Caco-2 (cell line): ENCODE measurements at regions not wholly inside any gene's neighbourhood (a gene's known extent, or its start where the extent isn't known, plus 50 kb on each side); places are given as distances from the start of the nearest gene placed in this dataset.

ENCODE experiments used
- BruUV-seq: library from RNA; stranded (reverse); fragments of 400-500 nt; replicated peaks from 2 replicates; lab custom pipeline; 2021; lab: Mats Ljungman, UMichigan
- CTCF ChIA-PET: fragments of 300-600 bp; sonication (Branson Sonifier 250); formaldehyde crosslinking; loops from one replicate; lab custom pipeline; 2022; ENCODE audit warnings: antibody characterized with exemption; lab: Charles Lee
- POLR2A ChIA-PET: fragments of 300-600 bp; sonication (Branson Sonifier 250); formaldehyde crosslinking; loops from one replicate; lab custom pipeline; 2022; ENCODE audit warnings: antibody characterized with exemption; lab: Charles Lee
- DNase-seq, 2 experiments: peaks; one replicate each; pipeline versions ENCODE4 v3.0.0 to v3.0.0-alpha.2; 2020 to 2022
- H3K27me3 ChIP-seq: replicated peaks from 2 replicates; pipeline ENCODE4 v1.6.0; 2011; ENCODE audit warnings: low read length; ENCODE audit not compliant: control insufficient read depth, insufficient read depth
- H3K36me3 ChIP-seq: 2 replicates; pipeline ENCODE4 v1.5.1; 2011; ENCODE audit warnings: low read length; ENCODE audit not compliant: control insufficient read depth, insufficient read depth
- H3K4me1 ChIP-seq: fragments of 250-450 bp; sonication (Bioruptor Pico); 2 replicates; pipeline ENCODE4 v1.5.1; 2020; ENCODE audit warnings: mild to moderate bottlenecking
- H3K4me3 ChIP-seq: 2 replicates; pipeline ENCODE4 v1.5.1; 2011; ENCODE audit warnings: low read depth, mild to moderate bottlenecking, control low read depth, low read length
- H3K9me3 ChIP-seq: fragments of 250-450 bp; sonication (Bioruptor Pico); 2 replicates; pipeline ENCODE4 v1.5.1; 2020; ENCODE audit warnings: mild to moderate bottlenecking, moderate library complexity
- H3K27ac Mint-ChIP-seq: one replicate; pipeline ENCODE4 v1.8.0; 2022; ENCODE audit warnings: mixed read lengths; ENCODE audit not compliant: unreplicated experiment
- H3K27me3 Mint-ChIP-seq: one replicate; pipeline ENCODE4 v1.8.0; 2022; ENCODE audit warnings: mixed read lengths; ENCODE audit not compliant: insufficient read depth, unreplicated experiment
- H3K36me3 Mint-ChIP-seq: one replicate; pipeline ENCODE4 v1.8.0; 2022; ENCODE audit warnings: mild to moderate bottlenecking, mixed read lengths; ENCODE audit not compliant: insufficient read depth, unreplicated experiment
- H3K4me1 Mint-ChIP-seq: one replicate; pipeline ENCODE4 v1.8.0; 2022; ENCODE audit warnings: low read depth, mixed read lengths; ENCODE audit not compliant: unreplicated experiment
- H3K4me3 Mint-ChIP-seq: one replicate; pipeline ENCODE4 v1.8.0; 2022; ENCODE audit warnings: mild to moderate bottlenecking, moderate library complexity, mixed read lengths; ENCODE audit not compliant: unreplicated experiment
- H3K9me3 Mint-ChIP-seq: one replicate; pipeline ENCODE4 v1.8.0; 2022; ENCODE audit warnings: mixed read lengths; ENCODE audit not compliant: unreplicated experiment
- CTCF ChIP-seq, 2 experiments: fragments of 200-600 bp in 1 of 2; IDR thresholded peaks; 1 replicate in 1 of 2; 2 replicates in 1 of 2; pipeline versions ENCODE4 v1.5.1 to v1.8.0; 2011 to 2022; ENCODE audit warnings: antibody characterized with exemption in 1 of 2, control low read depth in 1 of 2, inconsistent platforms in 1 of 2, low read depth in 1 of 2, low read length in 1 of 2, mild to moderate bottlenecking in 1 of 2, moderate library complexity in 1 of 2; ENCODE audit not compliant: insufficient read depth in 1 of 2, severe bottlenecking in 1 of 2, unreplicated experiment in 1 of 2
- intact Hi-C: fragments of 100-400 bp; cut with micrococcal nuclease; formaldehyde crosslinking; loops from one replicate; pipeline ENCODE4 v1.10.0; 2022; ENCODE audit not compliant: unreplicated experiment

- no peak for TF ChIP-seq CTCF (IDR thresholded peaks at IDR 0.05; ENCODE audit: insufficient read depth in 1 of 2, low read depth in 1 of 2, low read length in 1 of 2, severe bottlenecking in 1 of 2, unreplicated experiment in 1 of 2)
- CTCF ChIA-PET, result no interaction called here
- Histone ChIP-seq H3K4me1 (no peaks in the 10 kb centered on the region), H3K4me3 (no peak overlapping the region), H3K36me3 (no peaks in the 10 kb centered on the region), H3K9me3 (no peaks in the 10 kb centered on the region), H3K27me3 (no peaks in the 10 kb centered on the region)
- no peak for DNase-seq
- POLR2A ChIA-PET, result no interaction called here
- Mint-ChIP-seq H3K4me3 (no peak overlapping the region), H3K4me1 (no peaks in the 10 kb centered on the region), H3K36me3 (no peaks in the 10 kb centered on the region), H3K27me3 (no peaks in the 10 kb centered on the region), H3K27ac (no peak overlapping the region), H3K9me3 (peaks cover 12% of the 10 kb centered on the region)
- BruUV-seq, result no TSS peak
- intact Hi-C loops, result no loop called here
Observed at GRCh38 chr21:24183077-24183476, 1424.2 kb downstream of the MRPL39 start.

DNA sequence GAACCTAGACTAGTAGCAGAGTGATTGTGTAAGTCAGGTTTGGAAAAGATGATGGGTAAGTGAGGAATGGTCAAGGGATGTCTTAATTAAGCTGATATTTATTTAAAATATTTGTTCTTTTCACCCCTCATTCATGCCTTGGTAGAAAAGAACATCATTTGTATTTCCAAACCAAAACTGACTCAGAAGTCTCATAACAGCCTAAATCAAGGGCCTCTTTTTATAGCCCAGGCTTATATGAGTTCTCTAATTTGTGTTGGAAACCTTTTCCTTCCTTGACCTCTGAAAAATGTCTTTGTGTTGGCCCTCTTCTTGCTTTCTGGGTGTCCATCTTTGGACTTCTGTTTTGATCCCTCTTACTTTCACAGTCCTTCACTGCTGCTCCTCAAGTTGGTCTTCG, 1428.2 kb downstream of the MRPL39 start:
- Histone ChIP-seq H3K27me3 (no peaks in the 10 kb centered on the region), H3K4me3 (no peak overlapping the region), H3K36me3 (no peaks in the 10 kb centered on the region), H3K9me3 (no peaks in the 10 kb centered on the region), H3K4me1 (no peaks in the 10 kb centered on the region)
- H3K9me3 Mint-ChIP-seq, result peaks cover 12% of the 10 kb centered on the region
- H3K4me1 Mint-ChIP-seq, result no peaks in the 10 kb centered on the region
- H3K4me3 Mint-ChIP-seq, result no peak overlapping the region
- intact Hi-C loops, result no loop called here
- no peaks in the 10 kb centered on the region for H3K27me3 Mint-ChIP-seq
- BruUV-seq, result no TSS peak
- ChIA-PET POLR2A (no interaction called here), CTCF (no interaction called here)
- no peak overlapping the region for H3K27ac Mint-ChIP-seq
- no peaks in the 10 kb centered on the region for H3K36me3 Mint-ChIP-seq
- no peak for TF ChIP-seq CTCF (IDR thresholded peaks at IDR 0.05; ENCODE audit: insufficient read depth in 1 of 2, low read depth in 1 of 2, low read length in 1 of 2, severe bottlenecking in 1 of 2, unreplicated experiment in 1 of 2)
- DNase-seq, result no peak

- Mint-ChIP-seq H3K4me3 (no peak overlapping the region), H3K4me1 (no peaks in the 10 kb centered on the region), H3K36me3 (no peaks in the 10 kb centered on the region), H3K27me3 (no peaks in the 10 kb centered on the region), H3K9me3 (peaks cover 12% of the 10 kb centered on the region), H3K27ac (no peak overlapping the region)
- ChIA-PET POLR2A (no interaction called here), CTCF (no interaction called here)
- Histone ChIP-seq H3K4me3 (no peak overlapping the region), H3K36me3 (no peaks in the 10 kb centered on the region), H3K9me3 (no peaks in the 10 kb centered on the region), H3K27me3 (no peaks in the 10 kb centered on the region), H3K4me1 (no peaks in the 10 kb centered on the region)
- TF ChIP-seq CTCF (IDR thresholded peaks at IDR 0.05; ENCODE audit: insufficient read depth in 1 of 2, low read depth in 1 of 2, low read length in 1 of 2, severe bottlenecking in 1 of 2, unreplicated experiment in 1 of 2), result no peak
- no peak for DNase-seq
- no TSS peak for BruUV-seq
- intact Hi-C loops, result no loop called here
Observed at GRCh38 chr21:24175106-24175505, 1432.2 kb downstream of the MRPL39 start.
